MM.1S (cell line): ENCODE measurements at regions not wholly inside any gene's neighbourhood (a gene's known extent, or its start where the extent isn't known, plus 50 kb on each side); places are given as distances from the start of the nearest gene placed in this dataset.

Experiments used
- DNase-seq: peaks from one replicate; pipeline ENCODE4 v3.0.0-alpha.2; 2015
- H2AFZ ChIP-seq: fragments of 300-600 bp; sonication (generic); 2 replicates; pipeline ENCODE4 v1.6.0; 2016; ENCODE audit warnings: antibody characterized with exemption, low read length
- H3F3A ChIP-seq: fragments of 300-600 bp; sonication (generic); 2 replicates; pipeline ENCODE4 v1.6.1; 2016; ENCODE audit warnings: mild to moderate bottlenecking, antibody characterized with exemption, low read length, moderate library complexity, mixed read lengths; ENCODE audit not compliant: insufficient read depth
- H3K27ac ChIP-seq: fragments of 300-600 bp; sonication (generic); 2 replicates; pipeline ENCODE4 v1.5.1; 2016; ENCODE audit warnings: mild to moderate bottlenecking, low read length
- H3K27me3 ChIP-seq: fragments of 300-600 bp; sonication (generic); replicated peaks from 2 replicates; pipeline ENCODE4 v1.6.0; 2016; ENCODE audit warnings: low read length; ENCODE audit not compliant: insufficient read depth
- H3K36me3 ChIP-seq: fragments of 300-600 bp; sonication (generic); replicated peaks from 2 replicates; pipeline ENCODE4 v1.6.1; 2016; ENCODE audit warnings: mild to moderate bottlenecking, low read length, mixed read lengths; ENCODE audit not compliant: insufficient read depth
- H3K4me1 ChIP-seq: fragments of 300-600 bp; sonication (generic); 2 replicates; pipeline ENCODE4 v1.6.1; 2016; ENCODE audit warnings: low read length, mixed read lengths
- H3K4me2 ChIP-seq: fragments of 300-600 bp; sonication (generic); 2 replicates; pipeline ENCODE4 v1.6.0; 2016; ENCODE audit warnings: low read depth, low read length
- H3K4me3 ChIP-seq: fragments of 300-600 bp; sonication (generic); 2 replicates; pipeline ENCODE4 v1.5.1; 2016; ENCODE audit warnings: low read length, mixed read lengths
- H3K79me2 ChIP-seq: fragments of 300-600 bp; sonication (generic); 2 replicates; pipeline ENCODE4 v1.6.1; 2016; ENCODE audit warnings: mixed run types, low read length, mixed read lengths
- H3K9ac ChIP-seq: fragments of 300-600 bp; sonication (generic); 2 replicates; pipeline ENCODE4 v1.6.1; 2016; ENCODE audit warnings: low read length, mixed read lengths
- H3K9me2 ChIP-seq: fragments of 300-600 bp; sonication (generic); replicated peaks from 2 replicates; pipeline ENCODE4 v1.6.1; 2016; ENCODE audit warnings: mild to moderate bottlenecking, low read length, mixed read lengths; ENCODE audit not compliant: insufficient read depth
- H3K9me3 ChIP-seq: fragments of 300-600 bp; sonication (generic); replicated peaks from 2 replicates; pipeline ENCODE4 v1.6.1; 2016; ENCODE audit warnings: mild to moderate bottlenecking, low read length, mixed read lengths; ENCODE audit not compliant: insufficient read depth
- H4K20me1 ChIP-seq: fragments of 300-600 bp; sonication (generic); 2 replicates; pipeline ENCODE4 v1.6.1; 2016; ENCODE audit warnings: mild to moderate bottlenecking, low read length, moderate library complexity, mixed read lengths; ENCODE audit not compliant: insufficient read depth
- EZH2 ChIP-seq: fragments of 300-600 bp; sonication (generic); optimal IDR thresholded peaks from 2 replicates; pipeline ENCODE3; 2017; ENCODE audit warnings: low read depth, mild to moderate bottlenecking, antibody characterized with exemption, low read length, mixed read lengths
- EZH2phosphoT487 ChIP-seq: fragments of 300-600 bp; sonication (generic); IDR thresholded peaks from 2 replicates; pipeline ENCODE4 v1.6.1; 2018; ENCODE audit warnings: antibody characterized with exemption, low read length
- TF ChIP-seq, protein P1 (sequence below): fragments of 300-600 bp; sonication (generic); IDR thresholded peaks from 2 replicates; pipeline ENCODE4 v1.5.1; 2016; ENCODE audit warnings: antibody characterized with exemption, low read length, mixed read lengths

DNA sequence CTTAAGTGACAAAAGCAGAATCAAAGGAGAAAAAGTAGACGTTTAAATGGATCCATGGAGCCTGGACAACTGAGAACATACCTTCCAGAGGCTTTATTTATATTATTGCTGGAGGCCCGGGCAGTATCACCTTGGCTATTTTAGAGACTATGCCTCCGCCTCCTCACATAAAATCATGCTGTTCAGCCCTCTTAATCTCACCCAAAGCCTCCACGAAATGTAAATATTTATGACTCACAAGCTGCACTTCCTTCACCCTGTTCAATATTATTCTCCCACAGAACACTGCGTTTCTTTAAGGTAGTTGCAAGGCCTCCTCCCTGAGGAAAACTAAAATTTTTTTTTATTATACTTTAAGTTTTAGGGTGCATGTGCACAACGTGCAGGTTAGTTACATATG, 478.6 kb upstream of the ACVR2A start:
- DNase-seq = no peak
- H2AFZ ChIP-seq = no peak overlapping the region
- no peak overlapping the region for H3K9ac ChIP-seq

DNA sequence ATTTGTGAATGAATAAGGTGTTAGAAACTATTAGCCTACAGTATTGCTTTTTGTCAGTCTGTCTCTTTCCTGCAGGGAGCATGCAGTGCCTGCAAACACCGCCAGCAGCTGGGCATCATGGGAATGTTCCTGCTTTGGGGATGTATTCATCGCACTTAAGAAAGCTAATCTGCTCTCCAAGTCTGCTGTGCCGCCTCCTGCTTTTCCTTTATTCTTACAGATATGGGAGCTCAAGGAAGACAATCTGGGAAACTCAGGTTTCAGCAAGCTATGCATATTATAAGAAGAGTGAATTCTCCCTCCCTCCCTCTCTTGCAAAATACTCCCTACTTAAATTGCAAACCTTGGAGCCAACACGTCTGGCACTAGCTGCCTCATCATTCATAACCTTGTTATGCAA, 479.2 kb upstream of the ACVR2A start:
- Histone ChIP-seq H3K4me2 (no peak overlapping the region), H3K4me1 (peaks cover 11% of the 10 kb centered on the region), H3K27ac (no peak overlapping the region), H3K27me3 (no peaks in the 10 kb centered on the region), H3F3A (peaks cover 17% of the 10 kb centered on the region), H3K4me3 (no peak overlapping the region), H3K36me3 (no peaks in the 10 kb centered on the region), H3K9me2 (no peaks in the 10 kb centered on the region), H3K9me3 (no peaks in the 10 kb centered on the region), H3K79me2 (no peaks in the 10 kb centered on the region), H4K20me1 (no peaks in the 10 kb centered on the region), H3K9ac (no peak overlapping the region), H2AFZ (0 out of 2 replicates have a peak overlapping the region, but pooled peaks have one; percentile 55)
- DNase-seq = no peak
- TF ChIP-seq, protein P1, sequence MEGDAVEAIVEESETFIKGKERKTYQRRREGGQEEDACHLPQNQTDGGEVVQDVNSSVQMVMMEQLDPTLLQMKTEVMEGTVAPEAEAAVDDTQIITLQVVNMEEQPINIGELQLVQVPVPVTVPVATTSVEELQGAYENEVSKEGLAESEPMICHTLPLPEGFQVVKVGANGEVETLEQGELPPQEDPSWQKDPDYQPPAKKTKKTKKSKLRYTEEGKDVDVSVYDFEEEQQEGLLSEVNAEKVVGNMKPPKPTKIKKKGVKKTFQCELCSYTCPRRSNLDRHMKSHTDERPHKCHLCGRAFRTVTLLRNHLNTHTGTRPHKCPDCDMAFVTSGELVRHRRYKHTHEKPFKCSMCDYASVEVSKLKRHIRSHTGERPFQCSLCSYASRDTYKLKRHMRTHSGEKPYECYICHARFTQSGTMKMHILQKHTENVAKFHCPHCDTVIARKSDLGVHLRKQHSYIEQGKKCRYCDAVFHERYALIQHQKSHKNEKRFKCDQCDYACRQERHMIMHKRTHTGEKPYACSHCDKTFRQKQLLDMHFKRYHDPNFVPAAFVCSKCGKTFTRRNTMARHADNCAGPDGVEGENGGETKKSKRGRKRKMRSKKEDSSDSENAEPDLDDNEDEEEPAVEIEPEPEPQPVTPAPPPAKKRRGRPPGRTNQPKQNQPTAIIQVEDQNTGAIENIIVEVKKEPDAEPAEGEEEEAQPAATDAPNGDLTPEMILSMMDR = no peak
- TF ChIP-seq EZH2phosphoT487 = no peak
- no peak for TF ChIP-seq EZH2

More for the DNA sequence above, 478.6 kb upstream of the ACVR2A start:
- Histone ChIP-seq H3K4me2 (no peak overlapping the region), H3K79me2 (no peaks in the 10 kb centered on the region), H3K9me2 (no peaks in the 10 kb centered on the region), H3F3A (peaks cover 17% of the 10 kb centered on the region), H3K27me3 (no peaks in the 10 kb centered on the region), H3K9me3 (no peaks in the 10 kb centered on the region), H3K27ac (no peak overlapping the region), H3K4me3 (no peak overlapping the region), H3K36me3 (no peaks in the 10 kb centered on the region), H4K20me1 (no peaks in the 10 kb centered on the region), H3K4me1 (peaks cover 11% of the 10 kb centered on the region)
- TF ChIP-seq EZH2 = no peak
- no peak for TF ChIP-seq EZH2phosphoT487
- TF ChIP-seq, protein P1 = no peak

DNA sequence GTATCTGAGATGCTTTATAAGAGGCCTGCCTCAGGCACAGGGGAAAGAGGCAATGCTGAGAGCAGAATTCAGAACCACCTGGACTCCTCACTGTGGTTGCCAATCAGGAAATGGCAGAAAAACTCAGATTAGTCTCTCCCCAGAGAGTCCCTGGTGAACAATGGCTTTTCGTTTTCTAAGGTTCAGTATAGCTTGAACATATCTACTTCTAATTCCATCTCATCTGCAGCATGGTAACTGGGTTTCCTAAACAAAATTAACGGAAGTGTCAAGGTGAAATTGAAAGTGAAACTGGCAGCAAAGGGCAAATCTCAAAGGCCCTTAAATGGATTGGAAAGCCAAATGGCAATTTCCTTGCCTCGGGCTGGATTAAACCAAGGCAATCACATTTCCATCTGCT, 480.2 kb upstream of the ACVR2A start:
- Histone ChIP-seq H3K4me1 (peaks cover 11% of the 10 kb centered on the region), H3K27me3 (no peaks in the 10 kb centered on the region), H3K4me3 (peak overlapping the region; percentile 30), H3F3A (peaks cover 17% of the 10 kb centered on the region), H2AFZ (peak overlapping the region; percentile 55), H3K79me2 (no peaks in the 10 kb centered on the region), H3K9me2 (no peaks in the 10 kb centered on the region), H3K9me3 (no peaks in the 10 kb centered on the region), H4K20me1 (no peaks in the 10 kb centered on the region), H3K4me2 (peak overlapping the region; percentile 57), H3K27ac (peak overlapping the region; percentile 78), H3K36me3 (no peaks in the 10 kb centered on the region), H3K9ac (peak overlapping the region; percentile 21; the same call in 1 of the 2 replicates)
- TF ChIP-seq EZH2phosphoT487 (no peak), EZH2 (no peak)
- TF ChIP-seq, protein P1 = no peak
- DNase-seq = peak; percentile 86
